ENCODE measurements at regions not wholly inside any gene's neighbourhood (a gene's known extent, or its start where the extent isn't known, plus 50 kb on each side); places are given as distances from the start of the nearest gene placed in this dataset.
A peak's percentile ranks its signal among the peaks of the same experiment; 100 is the strongest.

DNA sequence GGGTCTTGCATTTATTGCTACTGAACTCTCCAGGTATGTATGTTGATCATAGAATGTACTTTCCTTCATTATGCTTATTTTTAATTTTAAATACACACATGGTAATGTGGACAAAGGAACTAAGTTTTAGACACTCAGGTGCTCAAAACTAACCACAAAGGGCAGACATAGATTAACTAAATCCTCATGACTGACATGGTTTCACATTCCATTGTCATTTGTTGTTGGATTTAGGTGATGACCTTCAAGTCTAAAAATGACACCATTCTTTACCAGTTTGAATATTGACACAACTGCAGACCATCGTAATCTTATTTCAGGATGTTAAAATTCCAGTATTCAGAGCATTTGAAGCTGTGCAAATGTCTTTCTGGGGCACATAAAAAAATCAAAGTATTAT, 128.4 kb downstream of the BBS10 start:
- no peak for DNase-seq (ENCODE audit: low spot score)

DNA sequence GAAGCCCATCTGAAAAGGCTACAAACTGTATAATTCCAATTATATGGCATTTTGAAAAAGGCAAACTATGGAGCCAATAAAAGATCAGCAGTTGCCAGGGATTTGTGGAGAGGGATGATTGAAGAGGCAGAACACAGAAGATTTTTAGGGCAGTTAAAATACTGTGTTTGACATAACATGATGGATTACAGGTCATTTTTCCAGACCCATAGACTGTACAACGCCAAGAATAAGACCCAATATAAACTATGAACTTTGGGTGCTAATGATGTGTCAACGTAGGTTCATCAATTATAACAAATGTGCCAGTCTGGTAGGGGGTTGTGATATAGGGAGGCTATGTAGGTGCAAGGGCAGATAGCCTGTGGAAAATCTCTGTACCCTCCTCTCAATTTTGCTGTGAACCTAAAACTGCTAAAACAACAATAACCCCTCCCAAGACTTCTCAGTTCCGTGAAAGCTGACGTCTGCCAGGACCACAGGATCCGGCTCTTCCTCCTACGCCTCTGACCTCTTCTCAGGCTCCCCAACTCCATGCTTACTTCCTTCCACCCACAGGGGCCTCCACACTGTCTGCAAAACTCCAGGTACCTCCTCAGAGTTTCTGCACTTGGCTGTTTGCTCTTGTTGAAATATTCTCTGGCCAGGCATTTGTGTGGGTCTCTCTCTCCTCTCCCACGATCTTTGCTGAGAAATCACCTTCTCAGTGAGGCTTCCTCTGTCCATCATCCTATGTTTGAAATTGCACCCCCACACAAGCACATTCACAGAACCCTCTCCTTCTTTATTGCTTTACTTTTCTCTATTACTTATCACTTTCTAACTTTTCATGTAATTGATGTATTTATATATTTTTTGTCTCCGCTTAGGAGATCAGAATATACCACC, 131.4 kb downstream of the BBS10 start:
- no peak for DNase-seq (ENCODE audit: low spot score)

- DNase-seq (ENCODE audit: low spot score) = no peak
Measured at GRCh38 chr12:76208129-76208528, 123.6 kb upstream of the NAP1L1 start.

GRCh38 chr12:76206677-76207072, 122.2 kb upstream of the NAP1L1 start:
- no peak for DNase-seq (ENCODE audit: low spot score)

GRCh38 chr12:76206039-76206676, 121.7 kb upstream of the NAP1L1 start:
- no peak for DNase-seq (ENCODE audit: low spot score)

DNA sequence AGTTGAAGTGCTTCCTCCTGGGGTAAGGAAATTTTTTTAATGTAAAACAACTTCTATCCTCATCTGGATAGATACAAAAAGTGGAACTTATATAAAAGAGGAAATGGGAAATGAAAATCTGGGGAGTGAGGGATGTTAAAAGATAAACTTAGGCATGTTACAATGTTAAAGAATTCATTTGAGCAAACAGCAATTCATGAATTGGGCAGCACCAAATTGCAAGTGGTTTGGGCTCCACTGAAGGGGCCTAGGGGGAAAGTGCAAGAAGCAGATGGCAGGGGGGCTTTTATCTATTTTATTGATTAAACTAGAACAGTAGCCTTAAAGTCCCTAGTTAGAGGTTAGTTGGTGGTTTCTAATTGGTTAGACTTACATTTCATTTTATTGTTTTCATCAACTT, 118.1 kb upstream of the NAP1L1 start:
- DNase-seq (ENCODE audit: low spot score) = no peak

DNA sequence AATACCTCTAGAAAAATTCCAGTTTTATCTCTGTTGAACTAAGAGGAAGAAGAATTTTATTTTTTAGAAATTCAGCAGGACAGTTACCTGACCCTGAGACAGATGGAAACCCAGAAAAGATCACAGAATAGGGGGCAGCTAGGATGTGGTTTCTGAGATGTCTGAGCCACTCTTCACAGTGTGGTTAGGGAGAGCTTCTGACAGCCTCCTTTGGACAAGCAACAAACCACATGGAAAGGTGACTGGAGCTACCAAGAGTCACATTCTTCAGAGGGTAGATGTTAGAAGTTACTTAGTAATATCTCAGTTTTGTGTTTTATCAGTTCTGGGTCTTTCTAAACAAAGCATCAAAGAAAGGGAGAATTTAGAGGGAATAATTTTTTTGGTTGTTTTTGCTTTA, 117.3 kb upstream of the NAP1L1 start:
- DNase-seq (ENCODE audit: low spot score) = no peak

GRCh38 chr12:76201316-76201715, 116.8 kb upstream of the NAP1L1 start:
- no peak for DNase-seq (ENCODE audit: low spot score)

DNA sequence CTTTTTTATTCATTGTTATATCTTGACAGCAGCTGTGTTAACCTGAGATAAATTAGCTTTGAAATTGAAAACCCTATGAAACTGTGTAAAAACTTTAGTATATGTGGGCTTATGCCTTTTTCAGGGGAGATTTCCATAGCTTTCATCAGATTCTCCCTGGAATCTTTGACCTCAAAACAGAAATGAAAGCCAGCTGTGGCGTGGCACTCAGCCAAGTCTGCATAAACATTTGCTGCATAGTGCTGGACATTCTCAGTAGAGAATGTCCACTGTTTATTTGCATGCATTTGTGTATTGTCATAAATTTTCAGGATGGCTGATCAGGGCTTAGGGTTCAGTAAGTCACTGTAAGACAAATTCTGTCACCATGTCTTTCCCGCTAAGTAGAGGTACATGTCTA, 115.3 kb upstream of the NAP1L1 start:
- no peak for DNase-seq (ENCODE audit: low spot score)

DNA sequence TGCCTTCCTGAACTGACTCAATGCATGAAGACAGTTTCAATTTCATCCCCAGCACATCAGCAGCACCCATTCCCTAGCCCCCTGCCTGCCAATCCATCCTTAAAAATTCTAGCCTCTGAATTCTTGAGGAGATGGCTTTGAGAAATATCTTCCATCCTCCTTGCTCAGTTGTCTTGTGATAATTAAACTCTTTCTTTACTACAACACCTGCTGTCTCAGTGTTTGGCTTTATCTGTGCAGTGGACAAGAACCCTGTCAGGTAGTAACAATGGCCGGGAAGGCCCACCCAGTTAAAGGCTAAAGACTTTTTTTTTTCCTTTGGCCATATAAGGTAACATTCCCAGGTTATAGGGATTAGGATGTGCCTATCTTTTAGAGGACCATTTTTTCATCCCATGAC, 114.4 kb upstream of the NAP1L1 start:
- no peak for DNase-seq (ENCODE audit: low spot score)

DNA sequence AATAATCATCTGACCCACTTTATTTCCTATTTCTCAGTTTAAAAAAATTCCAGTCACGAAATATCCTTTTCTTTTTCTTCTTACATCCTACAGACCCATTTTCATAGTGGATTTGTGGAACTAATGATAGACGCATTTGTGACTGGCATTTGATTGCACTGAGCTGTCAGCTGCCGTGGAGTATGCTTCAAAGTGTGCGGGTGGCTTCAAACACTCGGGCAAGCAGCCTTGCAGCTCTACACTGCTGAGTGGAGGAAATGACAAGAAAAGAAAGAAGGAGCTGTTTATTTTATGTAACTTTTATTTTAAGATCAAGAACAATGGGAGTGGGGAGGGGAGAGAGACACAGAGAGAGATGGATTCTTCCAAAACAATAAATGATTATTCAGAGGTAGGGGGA, 112.8 kb upstream of the NAP1L1 start:
- DNase-seq (ENCODE audit: low spot score) = no peak

DNA sequence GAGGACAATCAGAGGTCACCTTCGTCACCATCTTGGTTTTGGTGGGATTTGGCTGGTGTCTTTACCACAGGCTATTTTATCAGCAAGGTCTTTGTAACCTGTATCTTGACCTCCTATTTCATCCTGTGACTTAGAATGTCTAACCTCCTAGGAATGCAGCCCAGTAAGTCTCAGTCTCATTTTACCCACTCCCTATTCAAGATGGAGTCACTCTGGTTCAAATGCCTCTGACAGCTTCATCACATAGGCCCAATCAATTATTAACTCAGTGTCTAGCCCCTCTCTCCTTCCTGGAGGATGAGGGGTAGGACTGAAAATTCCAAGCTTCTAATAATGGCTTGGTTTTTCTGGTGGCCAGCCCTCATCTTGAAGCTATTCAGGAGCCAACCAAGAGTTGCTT, 111.4 kb upstream of the NAP1L1 start:
- no peak for DNase-seq (ENCODE audit: low spot score)

GRCh38 chr12:76194724-76195123, 110.2 kb upstream of the NAP1L1 start:
- DNase-seq (ENCODE audit: low spot score) = no peak

DNA sequence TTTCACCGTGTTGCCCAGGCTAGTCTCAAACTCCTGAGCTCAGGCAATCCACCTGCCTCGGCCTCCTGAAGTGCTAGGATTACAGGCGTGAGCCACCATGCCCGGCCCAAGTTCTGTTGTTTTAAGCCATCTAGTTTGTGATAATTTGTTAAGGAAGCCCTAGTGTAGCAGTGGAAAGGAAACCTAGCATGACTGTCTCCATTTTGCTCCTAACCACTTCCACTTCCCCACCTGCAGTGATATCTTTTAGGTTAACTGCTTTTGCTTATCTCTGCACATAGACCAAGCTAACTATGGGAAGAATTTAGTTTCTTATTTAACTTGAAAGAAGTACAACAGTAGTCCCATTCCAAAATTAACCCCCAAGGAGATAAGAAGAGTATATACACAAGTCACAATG, 109.5 kb upstream of the NAP1L1 start:
- no peak for DNase-seq (ENCODE audit: low spot score)

GRCh38 chr12:76192416-76192815, 107.9 kb upstream of the NAP1L1 start:
- no peak for DNase-seq (ENCODE audit: low spot score)

DNA sequence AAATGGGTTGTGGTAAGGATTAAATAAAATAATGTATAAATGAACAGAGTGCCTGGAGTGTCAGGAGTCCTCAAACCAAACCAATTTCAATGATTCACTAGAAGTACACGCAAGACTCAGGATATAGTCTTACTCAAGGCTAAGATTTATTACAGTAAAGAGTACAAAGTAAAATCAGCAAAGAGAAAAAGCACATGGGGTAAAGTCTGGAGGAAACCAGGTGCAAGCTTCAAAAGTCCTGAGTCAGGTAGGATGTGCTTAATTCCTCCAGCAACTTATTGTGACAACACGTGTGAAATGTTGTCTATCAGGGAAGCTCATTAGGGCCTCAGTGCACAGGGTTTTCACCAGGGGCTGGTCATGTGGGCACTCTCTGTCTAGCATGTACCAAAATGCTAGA, 105.8 kb upstream of the NAP1L1 start:
- no peak for DNase-seq (ENCODE audit: low spot score)

DNA sequence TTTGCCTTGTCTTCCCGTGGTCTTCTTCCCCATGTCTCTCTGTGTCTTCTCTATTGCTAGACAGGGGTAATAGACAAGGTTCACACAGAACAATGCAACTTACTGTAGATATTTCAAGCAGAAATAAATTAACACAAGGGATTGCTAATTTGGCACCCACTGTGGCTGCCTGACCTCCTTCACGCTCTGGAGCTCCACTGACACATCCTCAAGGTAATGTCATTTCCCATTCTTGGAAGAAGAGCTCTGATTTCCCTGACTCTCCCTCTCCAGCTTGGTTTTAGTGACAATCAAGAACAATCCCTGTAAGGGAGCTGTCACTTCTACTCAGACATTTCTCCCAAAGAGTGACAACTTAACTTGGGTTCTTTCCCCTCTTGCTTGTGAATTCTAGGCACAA, 105.4 kb upstream of the NAP1L1 start:
- no peak for DNase-seq (ENCODE audit: low spot score)

DNA sequence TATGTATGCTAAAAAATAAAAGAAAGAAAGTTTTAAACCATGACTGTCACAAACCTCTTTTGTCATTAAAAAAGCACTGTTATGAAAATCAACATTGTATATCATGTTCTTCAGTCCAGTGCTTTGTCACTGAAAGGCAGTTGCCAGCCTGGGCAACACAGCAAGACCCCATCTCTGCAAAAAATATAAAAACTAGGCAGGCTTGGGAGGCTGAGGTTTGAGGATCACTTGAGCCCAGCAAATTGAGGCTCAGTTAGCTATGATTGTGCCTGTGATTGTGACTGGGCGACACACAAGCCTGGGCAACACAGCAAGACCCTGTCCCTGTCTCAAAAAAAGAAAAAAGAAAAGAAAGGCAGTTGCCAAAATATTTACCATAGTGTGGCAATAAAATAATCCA, 102.7 kb upstream of the NAP1L1 start:
- DNase-seq (ENCODE audit: low spot score) = no peak

DNA sequence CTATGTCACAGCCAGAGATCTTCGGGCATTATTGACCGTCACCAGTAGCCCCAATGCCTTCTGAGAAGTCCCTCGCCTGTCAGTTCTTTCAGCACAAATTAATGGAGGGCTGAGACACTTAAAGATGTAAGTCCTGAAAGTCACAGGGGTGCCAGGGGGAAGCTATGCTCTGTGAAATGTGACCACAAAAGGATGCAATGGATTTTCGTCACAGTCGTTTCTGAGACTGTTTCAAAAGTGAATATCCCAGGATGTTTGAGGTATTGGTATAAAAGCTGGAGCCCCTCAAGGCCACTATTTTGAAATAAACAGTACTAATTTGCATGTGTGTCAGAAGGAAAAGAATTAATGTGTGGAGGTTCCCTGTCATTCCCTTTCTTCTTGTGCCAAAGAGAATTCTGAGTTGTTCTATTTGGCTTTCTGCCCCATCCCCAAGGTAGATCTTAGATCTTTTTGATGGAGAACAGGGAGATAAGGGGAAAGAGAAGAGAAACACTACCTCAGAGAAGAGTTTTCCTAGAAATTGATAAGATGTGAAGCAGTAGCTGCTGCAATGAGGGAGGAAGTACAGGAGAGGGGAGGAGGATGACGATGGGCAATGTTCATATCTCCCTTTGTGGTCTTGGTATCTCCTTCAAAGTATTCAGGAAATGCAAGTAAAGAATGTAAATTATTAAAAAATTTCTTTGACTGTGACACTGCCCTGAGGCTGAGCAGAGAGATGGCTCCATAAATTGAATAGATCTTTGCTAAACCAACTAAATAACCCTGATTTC, 101.8 kb upstream of the NAP1L1 start:
- DNase-seq (ENCODE audit: low spot score) = no peak

DNA sequence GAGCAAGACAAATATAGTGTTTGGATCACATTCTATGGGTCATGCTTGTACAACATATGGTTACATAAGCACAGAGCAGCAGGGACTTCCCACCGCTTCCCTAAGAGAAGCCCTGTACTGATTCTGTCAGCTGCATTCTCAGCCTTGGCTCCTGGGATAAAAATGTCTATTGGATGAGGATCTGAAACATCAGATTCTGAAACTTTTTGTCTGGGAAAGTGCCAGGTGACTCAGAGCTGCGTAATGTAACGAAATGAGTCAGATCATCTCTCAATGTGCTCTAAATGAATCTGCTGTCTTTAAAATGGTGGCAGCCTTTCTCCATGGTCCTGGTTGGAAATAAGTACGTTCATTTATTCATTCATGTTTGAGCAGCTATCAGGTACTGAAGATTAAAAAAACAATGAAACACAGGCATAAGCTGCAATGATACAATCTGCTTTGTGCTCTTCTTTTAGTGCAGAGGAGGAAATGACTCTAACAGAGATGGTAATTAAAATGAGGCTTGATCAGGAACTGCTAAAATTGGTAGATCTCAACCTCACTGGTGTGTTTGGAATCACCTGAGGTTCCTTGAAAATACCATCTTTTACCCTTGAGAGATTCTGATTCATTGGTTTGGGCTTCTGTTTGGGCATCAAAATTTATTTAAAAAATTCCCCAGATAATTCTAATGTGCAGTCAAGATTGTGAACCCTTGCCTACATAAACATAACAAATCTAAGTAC, 99.1 kb upstream of the NAP1L1 start:
- peak; percentile 5 for DNase-seq (ENCODE audit: low spot score)

GRCh38 chr12:76180401-76181277, 96.2 kb upstream of the NAP1L1 start:
- no peak for DNase-seq (ENCODE audit: low spot score)
